OCI-LY3 (cell line): ENCODE measurements at regions not wholly inside any gene's neighbourhood (a gene's known extent, or its start where the extent isn't known, plus 50 kb on each side); places are given as distances from the start of the nearest gene placed in this dataset.

Experiments
- CTCF ChIP-seq: fragments of 200-600, 300-600 bp; sonication (generic); IDR thresholded peaks from 2 replicates; pipeline ENCODE4 v1.5.1; 2014; ENCODE audit warnings: antibody characterized with exemption, low read length, low read depth
- EZH2phosphoT487 ChIP-seq: fragments of 200-600 bp; shearing (Covaris generic); IDR thresholded peaks from 2 replicates; pipeline ENCODE4 v1.6.1; 2018; ENCODE audit warnings: antibody characterized with exemption, mixed run types, low read depth

GRCh38 chr12:65614259-65614889 is 209.9 kb upstream of the HMGA2 start:
- no peak for TF ChIP-seq CTCF
- TF ChIP-seq EZH2phosphoT487 = no peak
